ENCODE measurements at regions not wholly inside any gene's neighbourhood (a gene's known extent, or its start where the extent isn't known, plus 50 kb on each side); places are given as distances from the start of the nearest gene placed in this dataset.
"Not testable (repeated sequence)": the region's sequence is repeated elsewhere in the genome, so short reads cannot be mapped to it uniquely, and the experiment has no call there.

GRCh38 chr7:156363751-156364150, 276.8 kb upstream of the RNF32 start:
- no peak for TF ChIP-seq CTCF (IDR thresholded peaks at IDR 0.05; ENCODE audit: low read depth, low read length, missing control alignments)
- in situ Hi-C loops (cut with HindIII; ENCODE audit: low sequenced_read_pairs): no loop called here
- DNase-seq (ENCODE audit: low read depth): no peak
- H3K4me3 ChIP-seq (ENCODE audit: low read depth, low read length): no peak overlapping the region

- no peak for DNase-seq (ENCODE audit: low read depth)
- H3K4me3 ChIP-seq (ENCODE audit: low read depth, low read length): no peak overlapping the region
- no peak for TF ChIP-seq CTCF (IDR thresholded peaks at IDR 0.05; ENCODE audit: low read depth, low read length, missing control alignments)
- in situ Hi-C loops (cut with HindIII; ENCODE audit: low sequenced_read_pairs): no loop called here
Measured at GRCh38 chr7:156360835-156361234, 279.7 kb upstream of the RNF32 start.

GRCh38 chr7:156356551-156356950, 284.0 kb upstream of the RNF32 start:
- DNase-seq (ENCODE audit: low read depth): no peak
- H3K4me3 ChIP-seq (ENCODE audit: low read depth, low read length): no peak overlapping the region
- TF ChIP-seq CTCF (IDR thresholded peaks at IDR 0.05; ENCODE audit: low read depth, low read length, missing control alignments): no peak
- in situ Hi-C loops (cut with HindIII; ENCODE audit: low sequenced_read_pairs): no loop called here

- in situ Hi-C loops (cut with HindIII; ENCODE audit: low sequenced_read_pairs): no loop called here
- no peak for TF ChIP-seq CTCF (IDR thresholded peaks at IDR 0.05; ENCODE audit: low read depth, low read length, missing control alignments)
Measured at GRCh38 chr7:156353352-156353751, 287.2 kb upstream of the RNF32 start.

GRCh38 chr7:156347703-156348248, 292.8 kb upstream of the RNF32 start:
- H3K4me3 ChIP-seq (ENCODE audit: low read depth, low read length); in situ Hi-C loops (cut with HindIII; ENCODE audit: low sequenced_read_pairs); DNase-seq (ENCODE audit: low read depth): not testable (repeated sequence)

More at GRCh38 chr7:156353352-156353751, 287.2 kb upstream of the RNF32 start:
- no peak for DNase-seq (ENCODE audit: low read depth)
- no peak overlapping the region for H3K4me3 ChIP-seq (ENCODE audit: low read depth, low read length)

- H3K4me3 ChIP-seq (ENCODE audit: low read depth, low read length): no peak overlapping the region
- no peak for TF ChIP-seq CTCF (IDR thresholded peaks at IDR 0.05; ENCODE audit: low read depth, low read length, missing control alignments)
- DNase-seq (ENCODE audit: low read depth): no peak
- in situ Hi-C loops (cut with HindIII; ENCODE audit: low sequenced_read_pairs): no loop called here
Measured at GRCh38 chr7:156347132-156347531, 293.4 kb upstream of the RNF32 start.

- DNase-seq (ENCODE audit: low read depth): no peak
- no peak overlapping the region for H3K4me3 ChIP-seq (ENCODE audit: low read depth, low read length)
- in situ Hi-C loops (cut with HindIII; ENCODE audit: low sequenced_read_pairs): no loop called here
- TF ChIP-seq CTCF (IDR thresholded peaks at IDR 0.05; ENCODE audit: low read depth, low read length, missing control alignments): no peak
Measured at GRCh38 chr7:156344595-156344994, 296.0 kb upstream of the RNF32 start.

All from astrocyte of the cerebellum (primary cell).